ENCODE measurements at regions not wholly inside any gene's neighbourhood (a gene's known extent, or its start where the extent isn't known, plus 50 kb on each side); places are given as distances from the start of the nearest gene placed in this dataset.
A peak's percentile ranks its signal among the peaks of the same experiment; 100 is the strongest.

DNA sequence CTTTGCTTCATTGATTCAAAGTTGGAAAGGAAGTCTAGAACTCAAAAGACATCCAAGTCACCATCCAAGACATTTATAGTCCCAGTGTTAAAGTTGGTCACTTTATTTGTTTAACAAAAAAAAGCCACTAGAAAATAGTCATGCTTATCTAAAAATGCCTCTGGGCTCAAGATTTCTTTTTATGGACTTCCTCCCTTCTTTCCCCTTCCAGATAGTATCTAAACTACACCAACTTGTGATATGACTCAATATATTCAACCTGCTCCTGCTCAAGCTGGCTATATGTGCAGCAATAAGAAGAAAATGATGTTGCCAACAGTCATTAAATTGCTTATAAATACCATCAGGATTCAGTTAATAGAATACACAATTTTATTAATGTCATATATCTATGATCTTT, 1177.1 kb downstream of the FLRT2 start:
- no peaks in the 10 kb centered on the region for H3K4me1 Mint-ChIP-seq
- H3K36me3 Mint-ChIP-seq: no peaks in the 10 kb centered on the region
- H3K27me3 Mint-ChIP-seq: no peaks in the 10 kb centered on the region
- no peak overlapping the region for H3K4me3 Mint-ChIP-seq
- no peak for ATAC-seq
- CTCF ChIA-PET: interaction anchor here (0.6 kb wide), 1 partner anchor 1047 kb away, joined by 4 read pairs; no protein-coding TSS in a partner anchor
- no peak overlapping the region for H3K27ac Mint-ChIP-seq
- H3K9me3 Mint-ChIP-seq (ENCODE audit: low read depth): peaks cover 12% of the 10 kb centered on the region
- DNase-seq: no peak

GRCh38 chr14:86683561-86683960, 1153.6 kb downstream of the FLRT2 start:
- Mint-ChIP-seq H3K4me3 (no peak overlapping the region), H3K36me3 (no peaks in the 10 kb centered on the region), H3K27ac (no peak overlapping the region), H3K9me3 (ENCODE audit: low read depth) (peaks cover 2% of the 10 kb centered on the region), H3K4me1 (no peaks in the 10 kb centered on the region), H3K27me3 (no peaks in the 10 kb centered on the region)
- CTCF ChIA-PET: no interaction called here
- no peak for ATAC-seq
- no peak for DNase-seq

- CTCF ChIA-PET: no interaction called here
- peaks cover 8% of the 10 kb centered on the region for H3K9me3 Mint-ChIP-seq (ENCODE audit: low read depth)
- no peaks in the 10 kb centered on the region for H3K36me3 Mint-ChIP-seq
- H3K4me3 Mint-ChIP-seq: no peak overlapping the region
- no peaks in the 10 kb centered on the region for H3K27me3 Mint-ChIP-seq
- no peak for DNase-seq
- ATAC-seq: no peak
- no peaks in the 10 kb centered on the region for H3K4me1 Mint-ChIP-seq
- H3K27ac Mint-ChIP-seq: no peak overlapping the region
These were observed 1145.1 kb downstream of the FLRT2 start for GRCh38 chr14:86675059-86675458.

DNA sequence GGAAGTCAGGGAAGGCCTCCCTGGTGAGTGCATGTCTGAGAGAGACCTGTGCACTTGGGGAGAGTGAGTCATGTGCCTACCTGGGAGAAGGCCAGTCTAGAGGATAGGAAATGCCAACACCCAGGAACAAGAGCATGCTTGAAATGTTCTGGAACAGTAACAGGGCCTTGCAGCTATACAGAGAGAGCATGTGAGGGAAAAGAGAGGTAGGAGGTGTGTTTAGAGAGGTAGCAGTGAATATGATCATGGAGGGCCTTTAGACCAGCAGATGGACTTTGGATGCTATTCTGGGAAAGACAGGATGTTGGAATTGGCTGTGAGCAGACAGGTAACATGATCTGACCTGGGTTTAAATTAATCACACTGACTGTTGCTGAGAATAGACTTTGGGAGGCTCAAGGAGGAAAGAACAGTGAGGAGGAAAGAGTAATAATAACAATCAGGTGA, 1143.6 kb downstream of the FLRT2 start:
- ATAC-seq: no peak
- Mint-ChIP-seq H3K27ac (no peak overlapping the region), H3K36me3 (no peaks in the 10 kb centered on the region), H3K27me3 (no peaks in the 10 kb centered on the region), H3K9me3 (ENCODE audit: low read depth) (peaks cover 8% of the 10 kb centered on the region), H3K4me1 (no peaks in the 10 kb centered on the region), H3K4me3 (no peak overlapping the region)
- no peak for DNase-seq
- CTCF ChIA-PET: no interaction called here

DNA sequence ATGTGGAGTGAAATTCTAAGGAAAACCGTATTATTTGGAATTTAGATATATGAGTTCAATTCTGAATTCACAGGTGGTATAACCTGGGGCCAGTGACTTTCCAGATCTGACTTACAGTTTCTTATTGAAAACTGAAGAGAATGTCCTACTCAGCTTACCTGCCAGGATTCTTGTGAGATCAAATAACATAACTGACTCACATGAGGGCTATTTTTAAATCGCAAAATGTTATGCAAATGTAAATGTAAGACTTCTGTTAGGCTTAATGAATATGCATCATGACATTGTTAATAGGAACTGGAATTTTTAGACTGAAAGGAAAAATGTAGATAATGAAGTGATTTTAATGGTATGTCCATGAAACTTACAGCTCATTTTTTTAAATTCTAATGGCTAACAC, 1142.1 kb downstream of the FLRT2 start:
- H3K36me3 Mint-ChIP-seq: no peaks in the 10 kb centered on the region
- no peak overlapping the region for H3K27ac Mint-ChIP-seq
- ATAC-seq: no peak
- H3K4me3 Mint-ChIP-seq: no peak overlapping the region
- H3K27me3 Mint-ChIP-seq: no peaks in the 10 kb centered on the region
- CTCF ChIA-PET: no interaction called here
- no peak for DNase-seq
- peaks cover 9% of the 10 kb centered on the region for H3K9me3 Mint-ChIP-seq (ENCODE audit: low read depth)
- no peaks in the 10 kb centered on the region for H3K4me1 Mint-ChIP-seq

- H3K36me3 Mint-ChIP-seq: no peaks in the 10 kb centered on the region
- CTCF ChIA-PET: no interaction called here
These were observed 1136.0 kb downstream of the FLRT2 start for GRCh38 chr14:86665975-86666374.

GRCh38 chr14:86662334-86662733, 1132.4 kb downstream of the FLRT2 start:
- CTCF ChIA-PET: no interaction called here
- ATAC-seq: no peak
- H3K4me1 Mint-ChIP-seq: no peaks in the 10 kb centered on the region
- no peak overlapping the region for H3K27ac Mint-ChIP-seq
- no peaks in the 10 kb centered on the region for H3K36me3 Mint-ChIP-seq
- peaks cover 5% of the 10 kb centered on the region for H3K9me3 Mint-ChIP-seq (ENCODE audit: low read depth)
- no peak overlapping the region for H3K4me3 Mint-ChIP-seq
- H3K27me3 Mint-ChIP-seq: no peaks in the 10 kb centered on the region
- DNase-seq: no peak

More at GRCh38 chr14:86665975-86666374, 1136.0 kb downstream of the FLRT2 start:
- Mint-ChIP-seq H3K27ac (no peak overlapping the region), H3K27me3 (no peaks in the 10 kb centered on the region), H3K4me1 (no peaks in the 10 kb centered on the region), H3K4me3 (no peak overlapping the region), H3K9me3 (ENCODE audit: low read depth) (peaks cover 9% of the 10 kb centered on the region)
- DNase-seq (no peak), ATAC-seq (no peak)

DNA sequence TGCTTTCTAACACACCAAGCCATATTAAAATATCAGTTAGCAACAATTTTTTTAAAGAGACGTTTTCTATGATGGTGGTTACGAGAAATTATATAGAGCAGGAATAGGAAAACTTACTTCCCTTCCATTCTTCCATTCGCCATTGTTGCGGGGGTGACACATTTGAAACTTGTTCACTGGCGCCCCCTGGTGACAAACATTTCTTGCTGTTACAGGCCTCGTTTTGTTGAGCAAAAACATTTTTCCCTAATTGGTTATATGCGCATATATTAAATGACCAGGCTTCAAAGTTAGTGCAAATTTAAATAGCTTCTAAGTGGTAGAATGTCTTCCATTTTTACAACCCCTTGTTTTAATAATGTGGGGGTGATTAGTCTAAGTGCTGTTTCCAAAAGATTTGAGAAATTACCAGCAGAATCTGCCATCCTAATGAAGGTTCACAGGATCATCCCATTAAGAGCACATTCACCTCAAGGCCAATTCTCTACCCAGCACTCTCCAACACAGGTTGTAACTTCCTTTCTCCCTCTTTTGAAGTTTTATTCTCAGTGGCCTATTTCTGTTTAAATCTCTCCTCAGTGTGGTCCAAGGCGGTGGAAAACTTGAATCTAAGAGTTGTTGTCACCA, 1124.7 kb downstream of the FLRT2 start:
- Mint-ChIP-seq H3K4me1 (no peaks in the 10 kb centered on the region), H3K36me3 (no peaks in the 10 kb centered on the region), H3K4me3 (no peak overlapping the region), H3K9me3 (ENCODE audit: low read depth) (no peaks in the 10 kb centered on the region), H3K27ac (no peak overlapping the region), H3K27me3 (no peaks in the 10 kb centered on the region)
- CTCF ChIA-PET: interaction anchor here (0.7 kb wide), 1 partner anchor 10 kb away, joined by 3 read pairs; no protein-coding TSS in a partner anchor
- no peak for ATAC-seq
- DNase-seq: peak; percentile 41

GRCh38 chr14:86652526-86652925, 1122.6 kb downstream of the FLRT2 start:
- Mint-ChIP-seq H3K27ac (no peak overlapping the region), H3K4me1 (no peaks in the 10 kb centered on the region), H3K36me3 (no peaks in the 10 kb centered on the region), H3K9me3 (ENCODE audit: low read depth) (peaks cover 2% of the 10 kb centered on the region), H3K4me3 (no peak overlapping the region), H3K27me3 (no peaks in the 10 kb centered on the region)
- ATAC-seq (no peak), DNase-seq (no peak)
- CTCF ChIA-PET: interaction anchor here (1.1 kb wide), 1 partner anchor 930 kb away, joined by 3 read pairs; no protein-coding TSS in a partner anchor

DNA sequence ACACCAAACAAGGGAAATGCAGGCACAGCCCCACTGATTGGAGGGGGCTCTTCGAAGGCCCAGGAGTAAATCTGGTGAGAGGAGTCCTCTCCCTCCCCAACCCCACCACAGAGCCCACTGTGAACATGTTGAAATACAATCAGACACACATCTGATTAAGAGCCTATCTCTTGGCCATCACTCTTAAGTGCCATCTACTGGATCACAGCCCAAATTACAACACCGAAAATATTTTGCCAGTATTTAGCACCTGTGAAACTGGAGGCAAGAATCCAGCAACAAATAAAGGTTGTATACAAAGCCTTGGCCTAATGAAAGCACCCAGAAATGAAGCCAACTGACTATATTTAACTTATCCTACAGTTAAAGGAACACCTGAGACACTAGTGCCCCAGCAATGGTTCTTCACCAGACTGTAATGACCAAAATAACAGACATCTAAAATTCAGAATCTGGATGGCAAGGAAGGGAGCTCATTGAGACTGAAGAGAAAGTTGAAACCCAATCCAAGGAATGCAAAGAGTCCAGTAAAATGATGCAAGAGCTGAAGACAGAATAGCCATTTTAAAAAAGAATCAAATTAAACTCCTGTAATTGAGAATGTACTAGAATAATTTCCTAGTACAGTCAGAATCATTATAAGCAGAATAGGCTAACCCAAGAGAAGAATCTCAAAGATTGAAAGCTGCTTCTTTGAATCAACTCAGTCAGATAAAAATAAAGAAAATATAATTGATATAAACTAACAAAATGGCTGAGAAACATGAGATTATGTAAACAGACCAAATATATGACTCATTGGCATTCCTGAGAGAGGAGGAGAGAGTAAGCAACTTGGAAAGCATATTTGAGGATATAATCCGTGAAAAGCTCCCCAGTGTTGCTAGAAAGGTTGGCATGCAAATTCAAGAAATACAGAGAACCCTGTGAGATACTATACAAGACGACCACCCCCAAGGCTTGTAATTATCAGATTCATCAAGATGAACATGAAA, 1117.0 kb downstream of the FLRT2 start:
- CTCF ChIA-PET: no interaction called here

GRCh38 chr14:86646125-86646524, 1116.2 kb downstream of the FLRT2 start:
- CTCF ChIA-PET: no interaction called here
- no peak for ATAC-seq
- Mint-ChIP-seq H3K27ac (no peak overlapping the region), H3K4me1 (no peaks in the 10 kb centered on the region), H3K4me3 (no peak overlapping the region), H3K27me3 (no peaks in the 10 kb centered on the region), H3K9me3 (ENCODE audit: low read depth) (peaks cover 2% of the 10 kb centered on the region), H3K36me3 (peaks cover 2% of the 10 kb centered on the region)
- no peak for DNase-seq

More for the DNA sequence above, 1117.0 kb downstream of the FLRT2 start:
- Mint-ChIP-seq H3K36me3 (peaks cover 2% of the 10 kb centered on the region), H3K9me3 (ENCODE audit: low read depth) (peaks cover 2% of the 10 kb centered on the region), H3K4me3 (no peak overlapping the region), H3K27ac (no peak overlapping the region), H3K27me3 (no peaks in the 10 kb centered on the region), H3K4me1 (no peaks in the 10 kb centered on the region)
- no peak for DNase-seq
- ATAC-seq: no peak

GRCh38 chr14:86641310-86641709, 1111.4 kb downstream of the FLRT2 start:
- Mint-ChIP-seq H3K9me3 (ENCODE audit: low read depth) (peaks cover 2% of the 10 kb centered on the region), H3K36me3 (peaks cover 2% of the 10 kb centered on the region), H3K4me1 (no peaks in the 10 kb centered on the region), H3K4me3 (no peak overlapping the region), H3K27ac (no peak overlapping the region), H3K27me3 (no peaks in the 10 kb centered on the region)
- no peak for DNase-seq
- CTCF ChIA-PET: no interaction called here
- ATAC-seq: no peak

DNA sequence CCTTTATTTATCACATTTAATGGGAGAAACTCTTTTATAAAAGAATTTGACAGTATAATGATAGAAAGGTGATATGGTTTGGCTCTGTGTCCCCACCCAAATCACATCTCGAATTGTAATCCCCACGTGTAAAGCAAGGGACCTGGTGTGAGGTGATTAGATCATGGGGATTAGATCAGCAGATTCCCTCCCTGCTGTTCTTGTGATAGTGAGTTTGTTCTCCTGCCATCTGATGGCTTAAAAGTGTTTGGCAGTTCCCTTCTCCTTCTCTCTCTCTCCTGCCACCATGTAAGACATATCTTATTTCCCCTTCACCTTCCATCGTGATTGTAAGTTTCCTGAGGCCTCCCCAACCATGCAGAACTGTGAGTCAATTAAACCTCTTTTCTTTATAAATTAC, 1110.3 kb downstream of the FLRT2 start:
- CTCF ChIA-PET: no interaction called here
- DNase-seq (no peak), ATAC-seq (no peak)
- Mint-ChIP-seq H3K4me1 (no peaks in the 10 kb centered on the region), H3K4me3 (no peak overlapping the region), H3K27ac (no peak overlapping the region), H3K27me3 (no peaks in the 10 kb centered on the region), H3K36me3 (no peaks in the 10 kb centered on the region), H3K9me3 (ENCODE audit: low read depth) (peaks cover 2% of the 10 kb centered on the region)

DNA sequence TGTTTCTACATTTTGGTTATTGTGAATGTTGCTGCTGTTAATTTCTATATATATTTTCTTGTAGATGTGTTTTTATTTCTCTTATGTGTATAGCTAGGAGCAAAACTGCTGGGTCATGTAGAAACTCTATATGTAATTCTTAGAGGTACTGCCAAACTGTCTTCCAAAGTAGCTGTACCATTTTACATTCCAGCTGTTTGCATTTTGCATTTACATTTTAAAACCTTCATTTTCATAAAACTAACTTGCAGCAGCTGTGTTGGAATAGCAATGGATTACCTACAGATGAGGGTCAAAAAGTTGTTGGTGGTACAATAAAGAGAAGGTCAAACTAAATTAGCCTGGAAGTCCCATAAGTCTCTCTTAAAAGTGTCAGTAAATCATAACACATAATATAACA, 1109.7 kb downstream of the FLRT2 start:
- Mint-ChIP-seq H3K27ac (no peak overlapping the region), H3K9me3 (ENCODE audit: low read depth) (peaks cover 2% of the 10 kb centered on the region), H3K27me3 (no peaks in the 10 kb centered on the region), H3K4me1 (no peaks in the 10 kb centered on the region), H3K4me3 (no peak overlapping the region), H3K36me3 (no peaks in the 10 kb centered on the region)
- ATAC-seq (no peak), DNase-seq (no peak)
- CTCF ChIA-PET: no interaction called here

All from activated CD8-positive, alpha-beta memory T cell treated with anti-CD3 and anti-CD28 coated beads, Interleukin-2, amount 10 ng/mL, durations not matched to agents 7 days and 5 days (primary cell).